Thyroid gland (tissue), 4 donors: ENCODE measurements at regions not wholly inside any gene's neighbourhood (a gene's known extent, or its start where the extent isn't known, plus 50 kb on each side); places are given as distances from the start of the nearest gene placed in this dataset.

Experiments used
- POLR2A ChIP-seq, 2 donors: fragments of 450-650 bp; IDR thresholded peaks; one replicate each; pipeline ENCODE4 v1.6.1; 2017; ENCODE audit warnings: antibody characterized with exemption in 2 of 2, mild to moderate bottlenecking in 2 of 2, moderate library complexity in 1 of 2
- TF ChIP-seq, protein P1 (sequence below), 6 experiments: fragments of 200-600 bp in 3 of 6; fragments of 450-650 bp in 3 of 6; sonication (generic) in 3 of 6; IDR thresholded peaks; one replicate each; pipeline ENCODE4 v1.5.1; 2016 to 2019; ENCODE audit warnings: antibody characterized with exemption in 6 of 6, mild to moderate bottlenecking in 2 of 6, inconsistent platforms in 1 of 6, moderate library complexity in 1 of 6

DNA sequence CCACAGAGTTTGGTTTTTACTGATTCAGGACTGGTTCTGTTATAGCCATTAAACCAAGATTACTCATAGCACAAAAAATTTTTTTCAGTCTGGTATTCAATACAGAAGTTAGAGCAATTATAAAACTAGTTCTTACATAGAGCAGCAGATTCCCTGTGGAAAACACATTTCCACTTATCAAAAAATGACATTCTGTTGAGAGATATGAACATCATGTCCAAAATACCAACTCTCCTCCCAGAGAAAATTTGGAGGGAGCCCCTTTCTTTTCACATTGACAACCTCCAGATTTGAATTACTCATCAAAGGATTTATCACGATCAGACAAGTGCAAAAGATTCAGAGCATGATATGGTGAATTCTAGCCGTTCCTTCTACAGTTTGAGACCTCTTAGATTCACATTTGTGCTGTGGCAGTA, 126.8 kb upstream of the SERPINE2 start:
- TF ChIP-seq, protein P1, sequence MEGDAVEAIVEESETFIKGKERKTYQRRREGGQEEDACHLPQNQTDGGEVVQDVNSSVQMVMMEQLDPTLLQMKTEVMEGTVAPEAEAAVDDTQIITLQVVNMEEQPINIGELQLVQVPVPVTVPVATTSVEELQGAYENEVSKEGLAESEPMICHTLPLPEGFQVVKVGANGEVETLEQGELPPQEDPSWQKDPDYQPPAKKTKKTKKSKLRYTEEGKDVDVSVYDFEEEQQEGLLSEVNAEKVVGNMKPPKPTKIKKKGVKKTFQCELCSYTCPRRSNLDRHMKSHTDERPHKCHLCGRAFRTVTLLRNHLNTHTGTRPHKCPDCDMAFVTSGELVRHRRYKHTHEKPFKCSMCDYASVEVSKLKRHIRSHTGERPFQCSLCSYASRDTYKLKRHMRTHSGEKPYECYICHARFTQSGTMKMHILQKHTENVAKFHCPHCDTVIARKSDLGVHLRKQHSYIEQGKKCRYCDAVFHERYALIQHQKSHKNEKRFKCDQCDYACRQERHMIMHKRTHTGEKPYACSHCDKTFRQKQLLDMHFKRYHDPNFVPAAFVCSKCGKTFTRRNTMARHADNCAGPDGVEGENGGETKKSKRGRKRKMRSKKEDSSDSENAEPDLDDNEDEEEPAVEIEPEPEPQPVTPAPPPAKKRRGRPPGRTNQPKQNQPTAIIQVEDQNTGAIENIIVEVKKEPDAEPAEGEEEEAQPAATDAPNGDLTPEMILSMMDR (IDR thresholded peaks at IDR 0.05) = no peak
- TF ChIP-seq POLR2A (IDR thresholded peaks at IDR 0.05) = no peak
